ENCODE measurements at regions not wholly inside any gene's neighbourhood (a gene's known extent, or its start where the extent isn't known, plus 50 kb on each side); places are given as distances from the start of the nearest gene placed in this dataset.
A peak's percentile ranks its signal among the peaks of the same experiment; 100 is the strongest.

- DNase-seq (ENCODE audit: low spot score): no peak
Observed at GRCh38 chr9:14517154-14517906, 175.9 kb downstream of the ZDHHC21 start.

- DNase-seq (ENCODE audit: low spot score): no peak
Observed at GRCh38 chr9:14516656-14517055, 176.6 kb downstream of the ZDHHC21 start.

GRCh38 chr9:14515571-14516198 is 177.5 kb downstream of the ZDHHC21 start:
- peak; percentile 60 for DNase-seq (ENCODE audit: low spot score)

GRCh38 chr9:14515049-14515448 is 178.2 kb downstream of the ZDHHC21 start:
- no peak for DNase-seq (ENCODE audit: low spot score)

DNA sequence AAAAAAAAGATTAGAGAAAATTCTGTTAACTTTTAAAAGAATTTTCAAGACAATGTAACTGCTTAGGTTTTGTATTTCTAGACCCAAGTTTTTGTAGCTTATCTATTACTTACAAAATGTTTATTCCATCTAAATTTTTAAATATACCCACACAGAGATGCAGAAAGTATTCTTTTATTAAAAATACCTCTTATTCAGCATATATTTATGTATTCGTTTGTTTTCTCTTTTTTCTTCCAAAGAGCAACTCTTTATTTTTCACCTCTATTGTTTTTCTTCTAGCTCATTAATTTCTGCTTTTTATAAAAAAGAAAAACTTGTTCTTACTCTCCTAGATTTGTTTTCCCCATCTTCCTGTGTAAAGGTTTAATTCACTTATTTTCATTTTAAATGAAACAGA is 180.3 kb downstream of the ZDHHC21 start:
- DNase-seq (ENCODE audit: low spot score): no peak

DNA sequence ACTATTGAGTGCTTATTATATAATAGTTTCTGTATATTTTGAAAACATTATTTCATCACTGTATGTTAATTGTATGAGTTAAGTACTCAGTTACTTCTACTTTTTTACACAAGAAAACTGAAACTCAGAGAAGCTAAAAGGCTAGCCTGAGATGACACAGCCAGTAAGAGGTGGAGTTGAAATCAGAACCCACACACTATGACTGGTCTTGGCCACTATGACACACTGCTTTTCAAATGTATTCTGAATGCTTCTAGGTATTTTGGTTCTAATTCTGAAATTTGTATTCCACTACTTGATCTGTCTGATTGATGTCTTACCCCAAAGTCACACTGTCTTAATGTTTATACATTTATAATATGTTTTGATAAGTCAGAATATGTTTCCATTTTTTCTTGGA is 181.8 kb downstream of the ZDHHC21 start:
- no peak for DNase-seq (ENCODE audit: low spot score)

- no peak for DNase-seq (ENCODE audit: low spot score)
Observed at GRCh38 chr9:14508884-14509283, 184.3 kb downstream of the ZDHHC21 start.

DNA sequence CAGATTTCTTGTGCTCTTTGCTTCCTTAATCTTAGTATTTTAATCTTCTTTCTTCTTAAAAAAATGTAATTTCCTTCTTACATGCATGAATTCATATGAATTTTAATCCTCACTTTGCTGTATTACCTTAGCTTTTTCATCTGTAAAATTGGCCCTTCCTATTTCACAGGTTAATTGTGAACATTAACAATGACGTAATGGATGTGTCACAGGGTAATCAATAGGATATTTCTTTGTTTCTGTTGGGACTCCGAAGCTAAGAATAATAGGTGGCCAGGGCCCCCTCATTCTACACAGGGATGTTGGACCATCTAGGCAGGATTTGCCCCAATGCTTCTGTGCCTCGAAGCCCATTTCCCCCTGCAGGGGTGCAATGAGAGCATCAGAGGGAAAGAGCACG is 187.4 kb upstream of the NFIB start:
- DNase-seq (ENCODE audit: low spot score): no peak

GRCh38 chr9:14500705-14501104 is 186.8 kb upstream of the NFIB start:
- DNase-seq (ENCODE audit: low spot score): no peak

DNA sequence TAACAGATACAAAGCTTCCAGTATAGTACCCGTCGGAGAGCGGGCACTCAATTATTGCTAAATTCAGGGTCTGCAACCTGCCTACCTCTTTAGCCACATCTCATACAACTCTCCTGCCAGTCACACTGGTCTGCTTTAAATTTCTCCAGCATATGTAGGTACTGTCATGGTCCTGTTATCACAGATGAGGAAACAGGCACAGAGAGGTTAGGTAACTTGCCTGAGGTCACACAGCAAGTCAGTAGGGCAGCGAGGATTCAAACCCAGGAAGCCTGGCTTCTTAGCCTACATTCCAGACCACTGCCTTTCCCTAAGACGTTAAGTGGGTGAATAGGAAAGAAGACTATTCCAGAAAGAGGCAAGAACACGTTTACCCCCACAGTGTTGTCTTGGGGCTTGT is 186.0 kb upstream of the NFIB start:
- DNase-seq (ENCODE audit: low spot score): no peak

GRCh38 chr9:14498824-14499223 is 184.9 kb upstream of the NFIB start:
- no peak for DNase-seq (ENCODE audit: low spot score)

GRCh38 chr9:14497476-14497875 is 183.5 kb upstream of the NFIB start:
- DNase-seq (ENCODE audit: low spot score): no peak

DNA sequence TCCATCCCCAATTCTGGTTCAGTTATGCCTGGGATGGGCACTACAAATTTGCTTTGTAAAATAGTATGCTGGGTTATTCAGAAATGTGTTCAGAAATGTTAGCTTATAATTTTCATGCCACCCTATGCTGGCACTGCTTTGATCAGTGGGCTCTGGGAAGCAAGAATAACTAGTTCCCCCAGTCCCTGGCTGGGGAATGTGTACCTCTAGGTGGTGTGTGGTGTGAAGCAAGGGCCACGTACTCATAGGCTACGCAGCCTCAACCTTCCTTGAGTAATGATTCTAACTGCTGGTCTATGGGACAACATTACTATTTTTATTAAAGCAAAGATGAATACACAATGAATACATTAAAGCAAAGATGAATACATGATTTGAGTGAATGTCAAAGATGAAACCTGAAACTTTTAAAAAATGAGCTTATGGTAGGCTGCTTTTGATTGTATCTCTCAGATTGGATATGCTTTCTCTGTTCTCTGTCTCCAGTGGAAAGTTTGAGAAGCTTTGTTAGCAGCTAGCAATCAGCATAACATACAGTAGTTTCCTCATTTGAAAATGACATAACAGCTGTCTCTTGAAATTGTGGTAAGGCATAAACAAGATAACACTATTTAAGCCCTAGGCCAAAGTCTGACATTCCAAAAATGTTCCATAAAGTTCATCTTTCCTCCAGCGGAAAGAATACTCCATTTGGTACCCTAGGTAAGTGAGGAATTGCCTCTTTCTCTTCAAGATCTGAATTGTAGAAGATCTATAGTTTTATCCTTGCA is 174.7 kb upstream of the NFIB start:
- no peak for DNase-seq (ENCODE audit: low spot score)

DNA sequence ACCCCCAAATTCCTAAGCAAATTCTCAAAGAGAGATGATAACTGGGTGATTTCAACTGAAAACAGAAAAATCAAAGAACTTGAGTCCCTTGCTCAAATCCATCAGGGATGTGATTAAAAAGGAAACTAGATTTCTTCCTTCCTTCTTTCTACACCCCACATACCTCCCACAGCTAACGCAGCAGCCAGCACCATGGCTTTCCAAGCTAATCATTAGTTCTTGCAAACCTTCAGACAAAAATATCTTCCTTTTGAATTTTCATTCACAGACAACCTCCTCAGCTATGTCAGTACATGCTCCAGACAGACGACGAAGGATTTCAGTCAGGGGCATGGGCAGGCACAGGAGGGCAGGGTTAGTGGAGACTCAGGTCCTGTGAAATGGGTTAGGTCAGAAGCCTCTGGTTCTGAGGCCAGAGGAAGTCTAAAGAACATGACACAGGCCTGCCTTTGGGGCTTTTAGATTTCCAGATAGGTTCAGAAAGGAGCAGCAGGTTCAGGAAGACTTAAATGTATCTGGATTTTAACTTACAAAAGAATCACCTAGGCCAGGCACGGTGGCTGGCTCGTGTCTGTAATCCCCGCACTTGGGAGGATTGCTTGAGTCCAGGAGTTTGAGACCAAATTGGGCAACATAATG is 173.7 kb upstream of the NFIB start:
- DNase-seq (ENCODE audit: low spot score): no peak

GRCh38 chr9:14485366-14485765 is 171.4 kb upstream of the NFIB start:
- DNase-seq (ENCODE audit: low spot score): no peak

GRCh38 chr9:14482856-14483255 is 168.9 kb upstream of the NFIB start:
- DNase-seq (ENCODE audit: low spot score): no peak

DNA sequence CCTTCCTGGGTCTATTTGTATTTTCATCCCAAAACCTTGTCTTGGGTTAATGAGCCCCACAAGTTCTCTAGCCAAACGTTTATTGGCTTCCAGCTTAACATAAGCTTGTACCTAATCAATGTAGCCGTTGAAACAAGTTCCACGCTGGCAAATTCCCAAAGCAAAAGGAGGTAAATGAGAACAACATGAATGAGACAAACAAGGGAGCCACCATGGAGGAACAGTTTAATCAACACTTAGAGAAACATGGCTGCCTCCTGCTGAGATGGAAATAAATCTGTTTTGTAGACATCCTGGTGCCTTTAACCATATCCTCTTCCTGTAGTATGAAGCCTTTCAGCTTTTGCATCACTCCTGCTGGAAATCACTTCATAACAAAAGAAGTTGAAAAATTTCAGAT is 166.6 kb upstream of the NFIB start:
- no peak for DNase-seq (ENCODE audit: low spot score)

GRCh38 chr9:14479163-14479560 is 165.2 kb upstream of the NFIB start:
- no peak for DNase-seq (ENCODE audit: low spot score)

DNA sequence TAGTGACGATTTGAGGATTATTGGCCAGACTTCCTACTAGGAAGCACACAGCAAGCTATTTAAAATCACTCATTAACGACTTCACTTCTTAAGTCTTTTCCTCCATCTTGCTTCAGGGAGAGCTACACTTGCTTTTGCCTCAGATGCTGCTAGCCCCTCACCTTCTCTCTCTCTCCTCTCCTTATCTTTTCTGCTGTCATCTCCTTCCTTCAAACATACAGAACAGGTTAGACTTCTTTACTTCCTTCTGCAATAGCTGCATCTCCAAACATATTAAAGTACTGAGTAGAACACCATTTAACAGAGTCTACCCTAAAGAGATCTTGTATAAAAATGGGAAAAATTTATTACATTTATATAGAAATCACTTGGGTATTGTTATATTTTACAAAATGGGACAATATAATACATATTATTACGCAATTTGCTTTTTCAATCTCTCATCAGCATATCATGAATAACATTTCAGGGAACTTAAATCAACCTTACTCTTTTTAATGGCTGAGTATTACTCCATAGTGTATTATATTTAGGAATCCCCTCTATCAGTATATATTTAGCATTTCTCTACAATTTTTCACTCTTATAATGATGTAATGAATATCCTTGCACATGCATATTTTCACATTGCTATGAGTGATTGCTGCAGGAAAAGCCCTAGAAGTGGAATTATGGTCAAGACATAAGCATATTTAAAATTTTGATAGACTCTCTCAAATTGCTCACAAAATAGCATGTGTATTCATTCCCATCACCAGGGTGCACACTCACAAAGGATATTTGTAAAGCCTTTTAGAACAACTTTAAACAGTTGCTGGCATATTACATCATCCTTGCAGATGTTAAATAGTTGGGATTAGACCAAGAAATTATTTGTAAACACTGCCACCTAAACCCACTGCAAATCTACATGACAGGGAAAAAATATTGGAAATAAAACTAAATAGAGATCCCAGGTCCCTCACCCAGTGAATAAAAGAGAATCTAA is 164.5 kb upstream of the NFIB start:
- no peak for DNase-seq (ENCODE audit: low spot score)

- DNase-seq (ENCODE audit: low spot score): no peak
Observed at GRCh38 chr9:14471041-14471440, 157.1 kb upstream of the NFIB start.

DNA sequence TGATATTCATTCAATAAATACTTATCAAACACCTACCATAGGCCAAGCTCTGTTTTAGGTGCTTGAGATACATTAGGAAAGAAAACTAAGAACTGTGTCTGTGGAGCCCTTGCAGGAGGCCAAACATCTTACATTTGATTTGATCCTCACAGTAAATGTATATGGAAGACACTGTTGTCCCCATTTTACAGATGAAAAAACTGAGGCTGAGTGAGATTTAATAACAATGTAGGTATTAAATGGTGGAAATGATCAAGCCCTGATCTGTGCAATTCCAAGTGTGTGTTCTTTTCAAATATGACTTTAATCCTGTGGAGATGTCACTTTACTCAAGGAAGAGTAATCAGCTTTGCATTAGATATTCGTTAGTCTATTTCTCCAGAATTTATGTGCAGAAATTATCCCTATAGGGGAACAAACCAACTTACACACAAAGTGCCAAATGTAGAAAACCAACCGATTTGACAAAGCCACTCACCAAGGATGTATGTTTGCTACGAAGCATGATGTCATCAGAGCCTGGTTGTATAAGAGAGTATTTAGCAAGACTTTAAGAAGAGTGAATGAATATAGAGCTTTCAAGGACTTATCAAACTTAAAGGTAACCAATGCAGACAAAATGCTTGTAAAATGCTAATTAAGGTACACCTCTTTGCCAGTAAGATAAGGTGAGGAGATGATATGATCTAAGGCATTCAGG is 153.9 kb upstream of the NFIB start:
- no peak for DNase-seq (ENCODE audit: low spot score)

All from ecto neural progenitor cell (in vitro differentiated cells).